Renal cortex interstitium (tissue), 11 donors: ENCODE measurements at regions not wholly inside any gene's neighbourhood (a gene's known extent, or its start where the extent isn't known, plus 50 kb on each side); places are given as distances from the start of the nearest gene placed in this dataset.

Experiments
- DNase-seq, 11 donors: peaks; one replicate each; pipeline ENCODE4 v3.0.0-alpha.2; 2013; ENCODE audit warnings: low read depth in 9 of 11, low spot score in 4 of 11; ENCODE audit errors: extremely low read depth in 1 of 11

DNA sequence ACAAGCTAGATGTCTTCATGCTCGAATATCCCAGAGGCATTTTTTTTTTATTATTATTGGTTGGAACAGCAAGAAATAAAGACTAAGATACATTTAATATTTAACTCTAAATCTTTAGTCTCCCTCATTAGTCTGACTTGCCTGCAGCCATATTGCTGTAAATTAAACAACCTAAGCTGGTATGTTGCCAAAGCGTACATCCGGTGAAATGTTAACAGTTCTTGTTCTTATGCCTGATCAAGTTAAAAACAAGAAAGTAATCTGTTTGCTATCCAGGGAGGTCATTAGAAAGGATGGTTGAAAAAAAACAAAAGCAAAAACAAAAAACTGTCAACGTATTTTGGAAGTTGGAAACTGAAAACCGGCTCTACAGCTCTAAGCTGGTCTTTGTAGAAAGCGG lies 125.9 kb upstream of the NABP1 start:
- peak in 3 of 11 donors; percentile 29 to 40 (median 35) for DNase-seq

DNA sequence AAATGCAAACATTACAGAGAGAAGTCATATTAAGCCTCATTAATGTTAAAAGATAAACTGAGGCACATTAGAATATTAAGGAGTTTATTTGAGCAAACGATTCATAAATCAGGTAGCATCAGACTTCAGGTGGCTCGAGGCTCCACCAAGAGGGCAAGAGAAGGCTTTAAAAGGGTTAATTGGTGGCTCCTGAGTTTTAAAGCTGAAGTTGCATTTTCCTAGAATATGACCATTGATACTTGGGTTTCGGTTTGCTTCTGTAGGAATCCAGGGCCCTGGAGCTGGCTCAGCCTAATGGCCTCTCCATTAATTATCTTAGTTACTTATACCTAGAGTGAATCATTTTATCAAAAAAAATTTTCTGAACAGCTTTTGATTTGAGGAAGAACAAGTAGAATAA lies 123.7 kb upstream of the NABP1 start:
- no peak for DNase-seq

DNA sequence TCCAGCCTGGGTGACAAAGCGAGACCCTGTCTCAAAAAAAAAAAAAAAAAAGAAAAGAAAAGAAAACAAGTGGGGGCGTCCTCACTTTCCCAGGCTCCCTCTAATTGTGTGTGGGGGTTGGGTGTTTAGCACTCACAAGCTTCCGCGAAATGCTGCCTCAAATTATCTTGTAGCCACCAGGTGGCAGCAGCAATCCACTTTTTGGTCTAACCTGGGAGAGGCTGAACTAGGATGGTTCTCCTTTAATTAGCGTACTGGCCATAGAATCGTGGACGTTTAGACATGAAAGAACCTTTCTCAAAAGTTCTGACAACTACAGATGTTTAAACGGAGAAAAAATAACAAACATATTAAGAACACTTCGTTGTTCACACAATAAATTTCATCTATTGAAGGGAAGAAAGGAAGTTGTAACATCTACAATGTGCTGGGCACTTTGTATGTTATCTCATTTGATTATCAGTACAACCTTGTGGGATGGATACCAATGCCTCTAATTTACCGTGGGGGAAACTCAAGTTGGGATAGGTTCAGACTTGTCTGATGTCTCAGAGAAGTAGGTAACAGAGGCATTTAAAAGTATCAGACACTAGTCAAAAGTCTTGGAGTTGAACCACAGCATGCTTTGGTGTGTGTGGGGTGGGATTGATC lies 122.7 kb upstream of the NABP1 start:
- DNase-seq = peak; percentile 66 to 90 (median 80)

- no peak for DNase-seq
These were observed 121.5 kb upstream of the NABP1 start for GRCh38 chr2:191556463-191556862.

DNA sequence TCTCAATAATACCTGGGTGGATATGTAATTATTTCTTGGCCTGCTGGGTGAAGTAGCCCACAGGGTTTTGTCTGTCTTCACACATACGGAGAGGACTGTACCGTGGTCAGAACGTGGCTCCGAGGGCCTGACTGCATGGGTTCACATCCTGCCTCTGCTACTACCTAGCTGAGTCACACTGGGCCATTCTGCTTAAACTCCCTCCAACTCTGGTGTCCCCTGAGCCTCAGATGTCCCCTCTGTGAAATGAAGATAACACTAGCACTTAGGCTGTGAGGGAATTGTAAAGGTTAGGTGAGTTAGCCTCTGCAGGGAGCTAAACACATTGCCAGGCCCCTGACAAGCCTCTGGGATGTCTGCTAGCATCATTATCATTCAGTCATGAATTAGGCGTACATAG lies 120.1 kb upstream of the NABP1 start:
- DNase-seq = no peak

- no peak for DNase-seq
These were observed 118.4 kb upstream of the NABP1 start for GRCh38 chr2:191559569-191559968.

DNA sequence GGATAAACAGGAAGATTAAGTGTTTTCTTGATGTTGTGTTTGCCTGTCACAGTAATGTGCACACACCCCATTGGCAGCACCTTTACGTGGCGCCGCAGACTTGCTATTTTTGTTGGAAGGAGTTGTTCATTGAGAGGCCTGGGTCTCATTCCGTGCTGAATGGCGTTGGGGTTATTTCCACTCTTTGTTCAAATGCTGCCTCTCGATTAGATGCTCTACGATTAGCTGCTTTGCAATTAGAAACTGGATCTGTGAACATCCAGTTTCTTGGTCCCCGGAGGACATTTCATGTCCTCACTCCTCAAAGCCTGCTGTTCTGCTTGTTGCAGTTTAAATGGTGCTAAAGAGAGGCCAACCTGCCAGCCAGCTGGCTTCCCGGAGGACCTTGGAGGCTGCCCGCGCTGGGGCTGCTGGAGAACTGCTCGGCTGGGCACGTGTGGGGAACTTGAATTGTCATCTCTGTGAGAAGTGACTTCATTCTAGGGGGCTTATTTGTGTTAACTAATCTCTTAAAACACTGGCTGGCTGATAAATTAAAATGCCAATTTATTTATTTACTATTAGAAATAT lies 117.4 kb upstream of the NABP1 start:
- no peak for DNase-seq

GRCh38 chr2:191565120-191565519 lies 112.8 kb upstream of the NABP1 start:
- DNase-seq = no peak

DNA sequence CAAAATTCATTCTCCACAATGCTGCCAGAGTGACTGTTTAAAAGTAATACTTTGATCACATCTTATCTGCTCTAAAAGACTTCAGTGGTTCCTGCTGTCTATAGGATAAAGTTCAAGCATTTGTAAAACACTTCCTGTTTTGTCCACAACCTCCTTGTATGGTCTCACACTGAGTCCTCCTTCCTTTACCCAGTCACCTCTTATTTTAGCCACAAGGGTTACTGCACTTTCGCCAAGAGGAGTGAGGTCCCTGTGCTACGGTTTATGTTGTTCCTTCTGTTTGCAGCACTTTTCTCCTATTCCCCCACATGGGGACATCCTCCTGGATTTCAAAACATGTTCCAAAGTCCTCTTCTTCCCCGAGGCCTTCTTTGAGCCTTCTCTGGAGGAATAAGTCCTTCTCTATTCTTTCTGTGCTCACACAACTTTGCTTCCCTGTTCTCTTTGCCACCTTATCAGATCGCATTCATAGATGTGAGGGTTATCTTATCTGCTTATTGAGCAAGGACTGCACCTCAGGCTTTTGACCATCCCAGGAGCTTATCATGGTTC lies 112.2 kb upstream of the NABP1 start:
- DNase-seq = no peak

- peak in 1 of 11 donors; percentile 48 for DNase-seq
These were observed 111.6 kb upstream of the NABP1 start for GRCh38 chr2:191566344-191566743.

DNA sequence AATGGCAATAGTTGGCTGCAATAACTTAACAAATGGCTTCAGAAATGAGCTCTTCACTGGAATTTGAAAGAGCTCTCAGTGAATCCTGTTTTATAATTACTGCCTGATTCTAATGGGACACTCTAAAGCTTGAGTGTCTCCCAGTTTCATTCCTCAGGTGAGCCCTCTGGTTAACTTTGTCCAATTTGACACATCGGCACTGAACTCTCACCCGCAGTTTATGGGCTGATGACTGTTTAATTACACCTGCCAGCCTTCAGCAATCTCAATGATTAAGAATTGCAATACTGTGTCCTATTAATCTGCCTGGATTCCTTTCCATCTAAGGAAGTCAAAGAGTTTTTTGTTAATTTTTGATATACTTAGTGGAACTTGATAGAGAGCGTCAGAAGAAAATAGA lies 110.7 kb upstream of the NABP1 start:
- no peak for DNase-seq

DNA sequence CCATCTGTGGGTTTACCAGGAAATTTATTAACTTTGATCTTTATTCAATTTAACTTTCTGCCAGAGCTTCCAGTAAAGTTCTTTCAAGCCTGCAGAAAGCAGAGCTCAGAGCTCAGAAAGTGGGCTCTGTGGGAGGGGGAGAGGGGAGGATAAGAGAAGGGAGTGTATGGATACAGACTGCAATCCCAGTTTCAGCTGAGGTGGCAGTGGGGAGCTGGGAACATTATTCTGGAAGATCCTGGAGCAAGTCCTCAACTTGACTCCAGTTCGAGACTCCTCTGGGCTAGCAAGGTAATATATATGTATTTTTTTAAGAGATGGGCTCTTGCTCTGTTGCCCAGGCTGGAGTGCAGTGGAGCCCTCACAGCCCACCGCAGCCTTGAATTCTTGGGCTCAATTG lies 108.9 kb upstream of the NABP1 start:
- no peak for DNase-seq

DNA sequence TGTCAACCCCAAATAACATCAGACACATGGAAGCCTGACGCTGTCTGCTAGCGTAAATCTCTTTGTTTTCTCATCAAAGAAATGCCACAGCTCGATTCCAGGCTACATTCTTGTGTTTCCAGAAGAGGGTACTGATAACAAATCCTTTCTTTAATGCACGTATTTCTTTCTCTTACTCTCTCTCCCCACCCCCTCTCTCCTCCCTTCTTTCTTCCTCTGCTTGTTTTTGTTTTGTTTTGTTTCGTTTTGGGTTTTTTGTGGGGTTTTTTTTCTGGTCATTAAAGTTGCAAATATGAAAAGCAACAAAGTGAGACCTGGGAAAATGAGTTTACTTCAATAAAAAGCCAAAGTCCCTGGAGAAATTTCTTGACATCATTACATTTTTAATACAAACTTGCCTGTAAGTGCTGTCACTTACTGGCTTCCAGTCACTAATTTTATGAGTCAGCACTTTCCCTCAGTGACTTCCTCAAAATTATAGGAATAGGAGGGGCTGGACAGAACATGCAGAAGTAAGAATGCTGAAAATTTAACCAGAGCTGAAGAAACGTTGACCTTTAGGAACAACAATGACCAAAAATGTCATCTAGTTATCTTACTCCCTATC lies 106.7 kb upstream of the NABP1 start:
- no peak for DNase-seq

GRCh38 chr2:191572319-191572718 lies 105.6 kb upstream of the NABP1 start:
- DNase-seq = no peak

- DNase-seq = no peak
These were observed 104.7 kb upstream of the NABP1 start for GRCh38 chr2:191573216-191573615.

GRCh38 chr2:191574232-191574631 lies 103.7 kb upstream of the NABP1 start:
- DNase-seq = no peak

DNA sequence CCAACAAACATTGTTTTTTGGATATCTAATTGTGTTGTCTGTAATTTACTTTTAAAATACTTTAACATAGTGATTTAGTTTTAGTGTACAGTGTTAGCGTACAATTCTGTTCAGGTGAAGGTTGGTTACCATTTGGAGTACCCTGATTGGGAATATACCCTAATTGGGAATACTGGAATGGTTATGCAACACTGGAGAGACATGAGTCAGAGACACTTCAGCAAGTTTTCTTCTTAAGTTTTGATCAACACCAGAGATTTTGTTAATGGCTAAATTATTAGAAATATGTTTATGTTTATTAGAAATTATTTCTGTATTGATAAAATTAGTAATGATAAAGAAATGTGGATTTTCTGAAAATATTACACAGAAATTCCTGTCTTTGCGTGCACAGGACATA lies 100.3 kb upstream of the NABP1 start:
- DNase-seq = no peak

DNA sequence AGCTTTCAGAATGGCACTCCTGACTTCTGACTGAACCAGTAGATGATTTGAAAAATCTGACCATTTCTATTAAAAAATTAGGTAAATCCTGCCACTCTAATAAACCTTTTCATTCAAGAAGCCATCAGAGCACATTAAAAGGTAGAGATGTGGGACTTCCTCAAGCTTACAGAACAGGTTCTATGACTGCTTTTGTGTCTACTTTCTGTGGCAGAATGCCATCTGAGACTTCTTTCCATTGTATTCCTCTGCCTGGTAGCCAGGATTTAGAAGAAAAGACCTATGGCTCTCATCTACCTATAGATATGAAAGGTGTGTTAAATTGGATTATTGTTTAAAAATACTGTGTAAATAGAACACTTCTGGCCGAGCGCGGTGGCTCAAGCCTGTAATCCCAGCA lies 99.9 kb upstream of the NABP1 start:
- no peak for DNase-seq

DNA sequence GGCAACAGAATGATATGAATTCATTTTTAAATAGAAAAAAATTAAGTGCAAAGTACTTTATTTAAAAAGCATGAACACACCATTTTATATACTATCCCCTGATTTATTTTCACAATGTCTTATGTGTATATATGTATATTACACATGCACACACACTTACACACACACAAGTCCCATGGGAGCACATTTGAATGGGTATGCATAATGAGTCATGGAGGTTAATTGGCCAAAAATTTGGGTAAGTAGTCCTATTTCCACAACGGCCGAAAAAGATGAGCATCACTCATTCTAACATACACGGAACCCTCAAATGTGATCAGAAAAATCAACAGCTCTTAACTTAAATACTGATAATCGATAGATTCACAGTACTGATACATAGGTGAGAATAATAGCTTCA lies 97.4 kb upstream of the NABP1 start:
- no peak for DNase-seq

DNA sequence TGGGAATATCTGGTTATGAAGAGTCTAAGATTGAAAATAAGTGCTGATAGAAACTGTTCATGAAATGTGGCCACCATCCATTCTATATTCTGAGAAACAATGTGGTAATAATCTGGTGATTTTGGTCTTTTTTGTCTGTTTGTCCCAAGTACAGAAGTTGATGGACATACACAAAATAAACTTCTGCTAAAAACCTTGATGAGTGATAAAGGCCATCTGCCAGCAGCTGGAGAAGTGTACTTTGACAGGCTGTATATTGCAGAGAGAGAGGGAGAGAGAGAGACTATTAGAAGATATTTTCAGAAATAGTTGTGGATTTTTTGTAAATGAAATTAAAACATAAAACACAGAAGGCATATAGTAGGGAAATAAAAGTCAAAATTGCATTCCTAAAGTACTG lies 96.9 kb upstream of the NABP1 start:
- no peak for DNase-seq

- DNase-seq = no peak
These were observed 95.6 kb upstream of the NABP1 start for GRCh38 chr2:191582355-191582754.
